GM21390 (cell line): ENCODE measurements at regions not wholly inside any gene's neighbourhood (a gene's known extent, or its start where the extent isn't known, plus 50 kb on each side); places are given as distances from the start of the nearest gene placed in this dataset.
"Not testable (repeated sequence)": the region's sequence is repeated elsewhere in the genome, so short reads cannot be mapped to it uniquely, and the experiment has no call there.

Experiments
- ATAC-seq: cut with Tn5 transposase; IDR thresholded peaks from one replicate; pipeline ENCODE4 v1.9.1; 2021; ENCODE audit not compliant: unreplicated experiment

- no peak for ATAC-seq
Observed at GRCh38 chr2:219726916-219727315, 99.5 kb downstream of the SLC4A3 start.

GRCh38 chr2:219727771-219728429 is 100.5 kb downstream of the SLC4A3 start:
- ATAC-seq, result no peak

- ATAC-seq, result no peak
Observed at GRCh38 chr2:219728991-219729487, 101.6 kb downstream of the SLC4A3 start.

- no peak for ATAC-seq
Observed at GRCh38 chr2:219731173-219731572, 103.7 kb downstream of the SLC4A3 start.

- ATAC-seq, result no peak
Observed at GRCh38 chr2:219733106-219733505, 105.7 kb downstream of the SLC4A3 start.

GRCh38 chr2:219733746-219734145 is 106.3 kb downstream of the SLC4A3 start:
- no peak for ATAC-seq

- ATAC-seq, result no peak
Observed at GRCh38 chr2:219736209-219736608, 108.8 kb downstream of the SLC4A3 start.

GRCh38 chr2:219737270-219737691 is 109.9 kb downstream of the SLC4A3 start:
- ATAC-seq, result no peak

GRCh38 chr2:219739066-219739465 is 111.6 kb downstream of the SLC4A3 start:
- ATAC-seq, result no peak

- no peak for ATAC-seq
Observed at GRCh38 chr2:219739866-219740440, 112.5 kb downstream of the SLC4A3 start.

- no peak for ATAC-seq
Observed at GRCh38 chr2:219743548-219743947, 116.1 kb downstream of the SLC4A3 start.

- no peak for ATAC-seq
Observed at GRCh38 chr2:219744066-219744465, 116.6 kb downstream of the SLC4A3 start.

- no peak for ATAC-seq
Observed at GRCh38 chr2:219744600-219744999, 117.2 kb downstream of the SLC4A3 start.

- ATAC-seq, result no peak
Observed at GRCh38 chr2:219747637-219748036, 120.2 kb downstream of the SLC4A3 start.

- no peak for ATAC-seq
Observed at GRCh38 chr2:219748671-219749570, 121.5 kb downstream of the SLC4A3 start.

GRCh38 chr2:219751121-219751520 is 123.7 kb downstream of the SLC4A3 start:
- not testable (repeated sequence) for ATAC-seq

- ATAC-seq, result no peak
Observed at GRCh38 chr2:219752726-219753125, 125.3 kb downstream of the SLC4A3 start.

- no peak for ATAC-seq
Observed at GRCh38 chr2:219758907-219759680, 131.7 kb downstream of the SLC4A3 start.

- ATAC-seq, result no peak
Observed at GRCh38 chr2:219759801-219760200, 132.4 kb downstream of the SLC4A3 start.

- no peak for ATAC-seq
Observed at GRCh38 chr2:219765231-219765911, 137.9 kb downstream of the SLC4A3 start.
